ENCODE measurements at regions not wholly inside any gene's neighbourhood (a gene's known extent, or its start where the extent isn't known, plus 50 kb on each side); places are given as distances from the start of the nearest gene placed in this dataset.

GRCh38 chr9:118418887-118419565, 714.8 kb downstream of the TLR4 start:
- DNase-seq (ENCODE audit: low read depth), result no peak

- DNase-seq (ENCODE audit: low read depth), result no peak
Observed at GRCh38 chr9:118419676-118420075, 715.5 kb downstream of the TLR4 start.

- no peak for DNase-seq (ENCODE audit: low read depth)
Observed at GRCh38 chr9:118422508-118422907, 718.3 kb downstream of the TLR4 start.

GRCh38 chr9:118423021-118423420, 718.8 kb downstream of the TLR4 start:
- DNase-seq (ENCODE audit: low read depth), result no peak

GRCh38 chr9:118423721-118424120, 719.5 kb downstream of the TLR4 start:
- no peak for DNase-seq (ENCODE audit: low read depth)

GRCh38 chr9:118426772-118427171, 722.6 kb downstream of the TLR4 start:
- DNase-seq (ENCODE audit: low read depth), result no peak

GRCh38 chr9:118438810-118439209, 734.6 kb downstream of the TLR4 start:
- DNase-seq (ENCODE audit: low read depth), result no peak

GRCh38 chr9:118439441-118439840, 735.2 kb downstream of the TLR4 start:
- DNase-seq (ENCODE audit: low read depth), result no peak

GRCh38 chr9:118444403-118444802, 740.2 kb downstream of the TLR4 start:
- DNase-seq (ENCODE audit: low read depth), result no peak

GRCh38 chr9:118446943-118447639, 742.9 kb downstream of the TLR4 start:
- DNase-seq (ENCODE audit: low read depth), result no peak

GRCh38 chr9:118449554-118449953, 745.4 kb downstream of the TLR4 start:
- DNase-seq (ENCODE audit: low read depth), result no peak

- no peak for DNase-seq (ENCODE audit: low read depth)
Observed at GRCh38 chr9:118455259-118455658, 751.1 kb downstream of the TLR4 start.

GRCh38 chr9:118455788-118456187, 751.6 kb downstream of the TLR4 start:
- DNase-seq (ENCODE audit: low read depth), result no peak

- DNase-seq (ENCODE audit: low read depth), result no peak
Observed at GRCh38 chr9:118457171-118458000, 753.2 kb downstream of the TLR4 start.

GRCh38 chr9:118459913-118460312, 755.7 kb downstream of the TLR4 start:
- no peak for DNase-seq (ENCODE audit: low read depth)

- no peak for DNase-seq (ENCODE audit: low read depth)
Observed at GRCh38 chr9:118463419-118463818, 759.2 kb downstream of the TLR4 start.

- no peak for DNase-seq (ENCODE audit: low read depth)
Observed at GRCh38 chr9:118473521-118473920, 769.3 kb downstream of the TLR4 start.

- DNase-seq (ENCODE audit: low read depth), result no peak
Observed at GRCh38 chr9:118478752-118479151, 774.5 kb downstream of the TLR4 start.

- DNase-seq (ENCODE audit: low read depth), result no peak
Observed at GRCh38 chr9:118482306-118482705, 778.1 kb downstream of the TLR4 start.

GRCh38 chr9:118483677-118484076, 779.5 kb downstream of the TLR4 start:
- no peak for DNase-seq (ENCODE audit: low read depth)

GRCh38 chr9:118503236-118503635, 799.0 kb downstream of the TLR4 start:
- no peak for DNase-seq (ENCODE audit: low read depth)

GRCh38 chr9:118510711-118511110, 806.5 kb downstream of the TLR4 start:
- DNase-seq (ENCODE audit: low read depth), result no peak

- DNase-seq (ENCODE audit: low read depth), result no peak
Observed at GRCh38 chr9:118515947-118516346, 811.7 kb downstream of the TLR4 start.

All from stromal cell of bone marrow (primary cell).